ENCODE measurements at regions not wholly inside any gene's neighbourhood (a gene's known extent, or its start where the extent isn't known, plus 50 kb on each side); places are given as distances from the start of the nearest gene placed in this dataset.

GRCh38 chr1:232694475-232694874, 64.5 kb upstream of the SIPA1L2 start:
- Histone ChIP-seq H3K9me3 (ENCODE audit: low read length) (no peaks in the 10 kb centered on the region), H3K4me3 (ENCODE audit: low read length) (no peak overlapping the region), H3K27ac (ENCODE audit: low read length) (no peak overlapping the region), H3K4me2 (ENCODE audit: low read depth, low read length, poor library complexity, severe bottlenecking) (no peak overlapping the region), H3K27me3 (ENCODE audit: low read length) (no peaks in the 10 kb centered on the region), H3K79me2 (ENCODE audit: low read length) (no peaks in the 10 kb centered on the region), H3K9me2 (replicated peaks; ENCODE audit: insufficient read depth, low read length) (no peaks in the 10 kb centered on the region), H3K4me1 (ENCODE audit: low read length) (no peaks in the 10 kb centered on the region), H4K20me1 (ENCODE audit: insufficient read depth, low read depth, low read length) (no peaks in the 10 kb centered on the region), H2AFZ (ENCODE audit: low read length) (no peak overlapping the region), H3K36me3 (ENCODE audit: insufficient read depth, low read length) (no peaks in the 10 kb centered on the region), H3K9ac (ENCODE audit: low read length) (no peak overlapping the region)
- DNase-seq: no peak

- Histone ChIP-seq H3K79me2 (ENCODE audit: low read length) (no peaks in the 10 kb centered on the region), H3K4me3 (ENCODE audit: low read length) (no peak overlapping the region), H3K36me3 (ENCODE audit: insufficient read depth, low read length) (no peaks in the 10 kb centered on the region), H3K9ac (ENCODE audit: low read length) (no peak overlapping the region), H4K20me1 (ENCODE audit: insufficient read depth, low read depth, low read length) (no peaks in the 10 kb centered on the region), H2AFZ (ENCODE audit: low read length) (no peak overlapping the region), H3K27ac (ENCODE audit: low read length) (no peak overlapping the region), H3K4me1 (ENCODE audit: low read length) (no peaks in the 10 kb centered on the region), H3K27me3 (ENCODE audit: low read length) (no peaks in the 10 kb centered on the region), H3K9me2 (replicated peaks; ENCODE audit: insufficient read depth, low read length) (no peaks in the 10 kb centered on the region), H3K9me3 (ENCODE audit: low read length) (no peaks in the 10 kb centered on the region), H3K4me2 (ENCODE audit: low read depth, low read length, poor library complexity, severe bottlenecking) (no peak overlapping the region)
- DNase-seq: no peak
Observed at GRCh38 chr1:232695621-232696385, 65.9 kb upstream of the SIPA1L2 start.

- Histone ChIP-seq H2AFZ (ENCODE audit: low read length) (no peak overlapping the region), H3K27ac (ENCODE audit: low read length) (no peak overlapping the region), H3K4me3 (ENCODE audit: low read length) (no peak overlapping the region), H3K27me3 (ENCODE audit: low read length) (no peaks in the 10 kb centered on the region), H3K9me2 (replicated peaks; ENCODE audit: insufficient read depth, low read length) (no peaks in the 10 kb centered on the region), H3K36me3 (ENCODE audit: insufficient read depth, low read length) (no peaks in the 10 kb centered on the region), H3K9ac (ENCODE audit: low read length) (no peak overlapping the region), H3K4me2 (ENCODE audit: low read depth, low read length, poor library complexity, severe bottlenecking) (no peak overlapping the region), H3K4me1 (ENCODE audit: low read length) (no peaks in the 10 kb centered on the region), H3K9me3 (ENCODE audit: low read length) (no peaks in the 10 kb centered on the region), H4K20me1 (ENCODE audit: insufficient read depth, low read depth, low read length) (no peaks in the 10 kb centered on the region), H3K79me2 (ENCODE audit: low read length) (no peaks in the 10 kb centered on the region)
- DNase-seq: no peak
Observed at GRCh38 chr1:232696466-232696865, 66.5 kb upstream of the SIPA1L2 start.

- Histone ChIP-seq H2AFZ (ENCODE audit: low read length) (no peak overlapping the region), H3K9me2 (replicated peaks; ENCODE audit: insufficient read depth, low read length) (no peaks in the 10 kb centered on the region), H3K4me2 (ENCODE audit: low read depth, low read length, poor library complexity, severe bottlenecking) (no peak overlapping the region), H3K27me3 (ENCODE audit: low read length) (no peaks in the 10 kb centered on the region), H3K9me3 (ENCODE audit: low read length) (no peaks in the 10 kb centered on the region), H3K9ac (ENCODE audit: low read length) (no peak overlapping the region), H3K4me1 (ENCODE audit: low read length) (no peaks in the 10 kb centered on the region), H3K79me2 (ENCODE audit: low read length) (no peaks in the 10 kb centered on the region), H3K36me3 (ENCODE audit: insufficient read depth, low read length) (no peaks in the 10 kb centered on the region), H4K20me1 (ENCODE audit: insufficient read depth, low read depth, low read length) (no peaks in the 10 kb centered on the region), H3K4me3 (ENCODE audit: low read length) (no peak overlapping the region), H3K27ac (ENCODE audit: low read length) (no peak overlapping the region)
- no peak for DNase-seq
Observed at GRCh38 chr1:232697187-232697822, 67.4 kb upstream of the SIPA1L2 start.

GRCh38 chr1:232699814-232700213, 69.9 kb upstream of the SIPA1L2 start:
- no peak overlapping the region for H3K27ac ChIP-seq (ENCODE audit: low read length)
- H3K9me2 ChIP-seq (replicated peaks; ENCODE audit: insufficient read depth, low read length): no peaks in the 10 kb centered on the region
- no peak for DNase-seq
- no peaks in the 10 kb centered on the region for H4K20me1 ChIP-seq (ENCODE audit: insufficient read depth, low read depth, low read length)
- H3K4me2 ChIP-seq (ENCODE audit: low read depth, low read length, poor library complexity, severe bottlenecking): no peak overlapping the region
- H3K27me3 ChIP-seq (ENCODE audit: low read length): no peaks in the 10 kb centered on the region
- no peaks in the 10 kb centered on the region for H3K79me2 ChIP-seq (ENCODE audit: low read length)
- H3K9me3 ChIP-seq (ENCODE audit: low read length): no peaks in the 10 kb centered on the region
- H3K4me1 ChIP-seq (ENCODE audit: low read length): no peaks in the 10 kb centered on the region
- H3K4me3 ChIP-seq (ENCODE audit: low read length): no peak overlapping the region
- no peak overlapping the region for H2AFZ ChIP-seq (ENCODE audit: low read length)
- H3K9ac ChIP-seq (ENCODE audit: low read length): no peak overlapping the region
- H3K36me3 ChIP-seq (ENCODE audit: insufficient read depth, low read length): no peaks in the 10 kb centered on the region

GRCh38 chr1:232702911-232703310, 73.0 kb upstream of the SIPA1L2 start:
- H3K27me3 ChIP-seq (ENCODE audit: low read length): no peaks in the 10 kb centered on the region
- no peaks in the 10 kb centered on the region for H3K9me3 ChIP-seq (ENCODE audit: low read length)
- no peaks in the 10 kb centered on the region for H3K36me3 ChIP-seq (ENCODE audit: insufficient read depth, low read length)

GRCh38 chr1:232704256-232704655, 74.3 kb upstream of the SIPA1L2 start:
- Histone ChIP-seq H3K27ac (ENCODE audit: low read length) (no peak overlapping the region), H3K9me2 (replicated peaks; ENCODE audit: insufficient read depth, low read length) (no peaks in the 10 kb centered on the region), H3K36me3 (ENCODE audit: insufficient read depth, low read length) (no peaks in the 10 kb centered on the region), H3K9me3 (ENCODE audit: low read length) (no peaks in the 10 kb centered on the region), H4K20me1 (ENCODE audit: insufficient read depth, low read depth, low read length) (no peaks in the 10 kb centered on the region), H3K4me1 (ENCODE audit: low read length) (no peaks in the 10 kb centered on the region), H2AFZ (ENCODE audit: low read length) (no peak overlapping the region), H3K9ac (ENCODE audit: low read length) (no peak overlapping the region), H3K79me2 (ENCODE audit: low read length) (no peaks in the 10 kb centered on the region), H3K27me3 (ENCODE audit: low read length) (no peaks in the 10 kb centered on the region), H3K4me2 (ENCODE audit: low read depth, low read length, poor library complexity, severe bottlenecking) (no peak overlapping the region), H3K4me3 (ENCODE audit: low read length) (no peak overlapping the region)
- no peak for DNase-seq

More at GRCh38 chr1:232702911-232703310, 73.0 kb upstream of the SIPA1L2 start:
- H3K9me2 ChIP-seq (replicated peaks; ENCODE audit: insufficient read depth, low read length): no peaks in the 10 kb centered on the region
- H3K9ac ChIP-seq (ENCODE audit: low read length): no peak overlapping the region
- no peak overlapping the region for H3K4me2 ChIP-seq (ENCODE audit: low read depth, low read length, poor library complexity, severe bottlenecking)
- H3K27ac ChIP-seq (ENCODE audit: low read length): no peak overlapping the region
- no peaks in the 10 kb centered on the region for H3K4me1 ChIP-seq (ENCODE audit: low read length)
- H3K4me3 ChIP-seq (ENCODE audit: low read length): no peak overlapping the region
- no peaks in the 10 kb centered on the region for H3K79me2 ChIP-seq (ENCODE audit: low read length)
- H2AFZ ChIP-seq (ENCODE audit: low read length): no peak overlapping the region
- H4K20me1 ChIP-seq (ENCODE audit: insufficient read depth, low read depth, low read length): no peaks in the 10 kb centered on the region
- DNase-seq: no peak

- Histone ChIP-seq H3K4me1 (ENCODE audit: low read length) (no peaks in the 10 kb centered on the region), H3K4me3 (ENCODE audit: low read length) (no peak overlapping the region), H3K79me2 (ENCODE audit: low read length) (no peaks in the 10 kb centered on the region), H3K9ac (ENCODE audit: low read length) (no peak overlapping the region), H4K20me1 (ENCODE audit: insufficient read depth, low read depth, low read length) (no peaks in the 10 kb centered on the region), H3K9me3 (ENCODE audit: low read length) (no peaks in the 10 kb centered on the region), H3K9me2 (replicated peaks; ENCODE audit: insufficient read depth, low read length) (no peaks in the 10 kb centered on the region), H3K36me3 (ENCODE audit: insufficient read depth, low read length) (no peaks in the 10 kb centered on the region), H3K27me3 (ENCODE audit: low read length) (no peaks in the 10 kb centered on the region), H2AFZ (ENCODE audit: low read length) (no peak overlapping the region), H3K4me2 (ENCODE audit: low read depth, low read length, poor library complexity, severe bottlenecking) (no peak overlapping the region), H3K27ac (ENCODE audit: low read length) (no peak overlapping the region)
- no peak for DNase-seq
Observed at GRCh38 chr1:232704694-232705680, 75.1 kb upstream of the SIPA1L2 start.
